T-cell (primary cell): ENCODE measurements at regions not wholly inside any gene's neighbourhood (a gene's known extent, or its start where the extent isn't known, plus 50 kb on each side); places are given as distances from the start of the nearest gene placed in this dataset.

Source experiments
- ATAC-seq, 4 experiments: fragments of 200-7000 bp in 3 of 4; fragments of 150-1000 bp in 1 of 4; cut with Tn5 transposase; replicated peaks in 1 of 4; 1 replicate in 3 of 4; 2 replicates in 1 of 4; pipeline ENCODE4 v1.10.0; 2021; ENCODE audit warnings: moderate library complexity in 3 of 4, mild to moderate bottlenecking in 2 of 4, moderate number of reproducible peaks in 1 of 4
- CTCF ChIA-PET, 2 donors: fragments of 300-600 bp; sonication (Branson Sonifier 250); formaldehyde crosslinking; loops; one replicate each; lab custom pipeline; 2022; ENCODE audit warnings: antibody characterized with exemption in 2 of 2; lab: Charles Lee
- POLR2A ChIA-PET, 2 donors: fragments of 300-600 bp; sonication (Branson Sonifier 250); formaldehyde crosslinking; loops; one replicate each; lab custom pipeline; 2022; ENCODE audit warnings: antibody characterized with exemption in 2 of 2; lab: Charles Lee
- DNase-seq, 35 experiments: peaks; one replicate each; pipeline versions ENCODE4 v3.0.0 to v3.0.0-alpha.2; 2013 to 2023
- H3K27ac ChIP-seq: one replicate; pipeline ENCODE4 v1.5.1; 2013; ENCODE audit warnings: low read length
- H3K27me3 ChIP-seq, 2 experiments: replicated peaks in 1 of 2; 1 replicate in 1 of 2; 2 replicates in 1 of 2; pipeline versions ENCODE4 v1.6.1 to v1.7.0; 2013; ENCODE audit warnings: low read length in 1 of 2, mixed read lengths in 1 of 2; ENCODE audit not compliant: control insufficient read depth in 2 of 2, insufficient read depth in 2 of 2; ENCODE audit errors: extremely low read depth in 1 of 2
- H3K36me3 ChIP-seq, 2 donors: 1 replicate in 1 of 2; 2 replicates in 1 of 2; pipeline versions ENCODE4 v1.6.1 to v1.7.0; 2013; ENCODE audit warnings: low read length in 1 of 2; ENCODE audit not compliant: control insufficient read depth in 2 of 2, insufficient read depth in 1 of 2; ENCODE audit errors: extremely low read depth in 1 of 2
- H3K4me1 ChIP-seq, 2 experiments: 1 replicate in 1 of 2; 2 replicates in 1 of 2; pipeline versions ENCODE4 v1.6.1 to v1.7.0; 2013; ENCODE audit warnings: low read length in 2 of 2, mixed read lengths in 1 of 2; ENCODE audit not compliant: insufficient read depth in 2 of 2, control insufficient read depth in 1 of 2; ENCODE audit errors: extremely low read depth in 1 of 2
- H3K4me3 ChIP-seq, 2 donors: 1 replicate in 1 of 2; 2 replicates in 1 of 2; pipeline versions ENCODE4 v1.5.1 to v1.7.0; 2013; ENCODE audit warnings: mild to moderate bottlenecking in 2 of 2, low read length in 1 of 2, moderate library complexity in 1 of 2; ENCODE audit not compliant: control insufficient read depth in 1 of 2; ENCODE audit errors: extremely low read depth in 1 of 2
- H3K9me3 ChIP-seq: 2 replicates; pipeline ENCODE4 v1.7.0; 2013
- H3K27ac Mint-ChIP-seq, 2 donors: one replicate each; pipeline ENCODE4 v1.8.0; 2020 to 2021; ENCODE audit warnings: mild to moderate bottlenecking in 2 of 2, mixed read lengths in 2 of 2
- H3K27me3 Mint-ChIP-seq, 2 donors: one replicate each; pipeline ENCODE4 v1.8.0; 2021 to 2022; ENCODE audit warnings: mixed read lengths in 2 of 2
- H3K36me3 Mint-ChIP-seq: one replicate; pipeline ENCODE4 v1.8.0; 2021; ENCODE audit warnings: mixed read lengths
- H3K4me1 Mint-ChIP-seq, 3 donors: one replicate each; pipeline ENCODE4 v1.8.0; 2020 to 2022; ENCODE audit warnings: mixed read lengths in 3 of 3, mild to moderate bottlenecking in 1 of 3
- H3K4me3 Mint-ChIP-seq, 3 donors: one replicate each; pipeline ENCODE4 v1.8.0; 2020 to 2022; ENCODE audit warnings: mild to moderate bottlenecking in 3 of 3, mixed read lengths in 3 of 3, moderate library complexity in 3 of 3
- H3K9me3 Mint-ChIP-seq, 3 donors: one replicate each; pipeline ENCODE4 v1.8.0; 2020 to 2022; ENCODE audit warnings: mixed read lengths in 3 of 3
- WGBS: methylation state at CpG from one replicate; pipeline ENCODE4 v1.1.5; 2013; ENCODE audit warnings: missing lambda C conversion rate; ENCODE audit not compliant: insufficient coverage; 5-methylcytosine and 5-hydroxymethylcytosine counted together

- Histone ChIP-seq H3K9me3 (no peaks in the 10 kb centered on the region), H3K36me3 (no peaks in the 10 kb centered on the region), H3K27me3 (no peaks in the 10 kb centered on the region), H3K4me1 (no peaks in the 10 kb centered on the region), H3K4me3 (no peak overlapping the region), H3K27ac (no peak overlapping the region)
- no peak overlapping the region for H3K27ac Mint-ChIP-seq
- peaks cover 0 to 11% (median 0%) of the 10 kb centered on the region in 3 donors for H3K9me3 Mint-ChIP-seq
- DNase-seq (no peak), ATAC-seq (no peak)
- no peaks in the 10 kb centered on the region for H3K27me3 Mint-ChIP-seq
- ChIA-PET CTCF (no interaction called here), POLR2A (no interaction called here)
- H3K36me3 Mint-ChIP-seq: no peaks in the 10 kb centered on the region
- H3K4me1 Mint-ChIP-seq: no peaks in the 10 kb centered on the region
- H3K4me3 Mint-ChIP-seq: no peak overlapping the region
These were observed 435.2 kb downstream of the ZFHX3 start for GRCh38 chr16:72612718-72613117.

- Histone ChIP-seq H3K27ac (no peak overlapping the region), H3K36me3 (no peaks in the 10 kb centered on the region), H3K9me3 (no peaks in the 10 kb centered on the region), H3K27me3 (no peaks in the 10 kb centered on the region), H3K4me1 (no peaks in the 10 kb centered on the region), H3K4me3 (no peak overlapping the region)
- H3K4me1 Mint-ChIP-seq: no peaks in the 10 kb centered on the region
- CTCF ChIA-PET: no interaction called here
- H3K27ac Mint-ChIP-seq: no peak overlapping the region
- no peak overlapping the region for H3K4me3 Mint-ChIP-seq
- no peaks in the 10 kb centered on the region for H3K36me3 Mint-ChIP-seq
- DNase-seq (no peak), ATAC-seq (no peak)
- H3K27me3 Mint-ChIP-seq: no peaks in the 10 kb centered on the region
- peaks cover 0 to 11% (median 0%) of the 10 kb centered on the region in 3 donors for H3K9me3 Mint-ChIP-seq
- no CpG with 5 or more reads among the region's 2 CpGs for WGBS
- POLR2A ChIA-PET: no interaction called here
These were observed 435.7 kb downstream of the ZFHX3 start for GRCh38 chr16:72612256-72612655.

- H3K4me1 Mint-ChIP-seq: no peaks in the 10 kb centered on the region
- ChIA-PET POLR2A (no interaction called here), CTCF (interaction anchor here in 1 of 2 donors (0.6 kb wide), 1 partner anchor 253 kb away, joined by 3 read pairs; no protein-coding TSS in a partner anchor)
- Histone ChIP-seq H3K27ac (no peak overlapping the region), H3K4me1 (no peaks in the 10 kb centered on the region), H3K4me3 (no peak overlapping the region), H3K36me3 (no peaks in the 10 kb centered on the region), H3K27me3 (no peaks in the 10 kb centered on the region), H3K9me3 (no peaks in the 10 kb centered on the region)
- ATAC-seq (no peak), DNase-seq (no peak)
- no peak overlapping the region for H3K27ac Mint-ChIP-seq
- no peak overlapping the region for H3K4me3 Mint-ChIP-seq
- peaks cover 0 to 3% (median 0%) of the 10 kb centered on the region in 3 donors for H3K9me3 Mint-ChIP-seq
- no peaks in the 10 kb centered on the region for H3K27me3 Mint-ChIP-seq
- 72% methylated on average over 2 of the region's 3 CpGs for WGBS
- no peaks in the 10 kb centered on the region for H3K36me3 Mint-ChIP-seq
These were observed 438.0 kb upstream of the PMFBP1 start for GRCh38 chr16:72609933-72610332.

GRCh38 chr16:72609066-72609465 lies 437.1 kb upstream of the PMFBP1 start:
- no peaks in the 10 kb centered on the region for H3K27me3 ChIP-seq
- POLR2A ChIA-PET: no interaction called here
- no CpG with 5 or more reads among the region's 1 CpG for WGBS
- Mint-ChIP-seq H3K36me3 (no peaks in the 10 kb centered on the region), H3K27ac (no peak overlapping the region), H3K4me3 (no peak overlapping the region), H3K4me1 (no peaks in the 10 kb centered on the region), H3K27me3 (no peaks in the 10 kb centered on the region), H3K9me3 (peaks cover 0 to 3% (median 0%) of the 10 kb centered on the region in 3 donors)
- no peaks in the 10 kb centered on the region for H3K36me3 ChIP-seq
- CTCF ChIA-PET: no interaction called here
- H3K27ac ChIP-seq: no peak overlapping the region
- no peak for ATAC-seq
- no peaks in the 10 kb centered on the region for H3K9me3 ChIP-seq
- no peaks in the 10 kb centered on the region for H3K4me1 ChIP-seq
- no peak overlapping the region for H3K4me3 ChIP-seq
- DNase-seq: no peak

- Histone ChIP-seq H3K27me3 (no peaks in the 10 kb centered on the region), H3K9me3 (no peaks in the 10 kb centered on the region), H3K36me3 (no peaks in the 10 kb centered on the region), H3K4me3 (no peak overlapping the region), H3K4me1 (no peaks in the 10 kb centered on the region), H3K27ac (no peak overlapping the region)
- Mint-ChIP-seq H3K27ac (no peak overlapping the region), H3K36me3 (peaks cover 2% of the 10 kb centered on the region), H3K4me1 (no peaks in the 10 kb centered on the region), H3K9me3 (peaks cover 0 to 10% (median 9%) of the 10 kb centered on the region in 3 donors), H3K27me3 (no peaks in the 10 kb centered on the region), H3K4me3 (no peak overlapping the region)
- CTCF ChIA-PET: interaction anchor here in 1 of 2 donors (0.7 kb wide), 1 partner anchor 106 kb away, joined by 5 read pairs; no protein-coding TSS in a partner anchor
- POLR2A ChIA-PET: interaction anchor here in 1 of 2 donors (0.6 kb wide), 1 partner anchor 75 kb away, joined by 3 read pairs; no protein-coding TSS in a partner anchor
- no CpG with 5 or more reads among the region's 3 CpGs for WGBS
- DNase-seq (no peak), ATAC-seq (no peak)
These were observed 432.4 kb upstream of the PMFBP1 start for GRCh38 chr16:72604375-72604774.

- Mint-ChIP-seq H3K9me3 (peaks cover 0 to 10% (median 9%) of the 10 kb centered on the region in 3 donors), H3K27me3 (no peaks in the 10 kb centered on the region), H3K36me3 (peaks cover 2% of the 10 kb centered on the region), H3K4me3 (no peak overlapping the region), H3K4me1 (no peaks in the 10 kb centered on the region), H3K27ac (no peak overlapping the region)
- POLR2A ChIA-PET: no interaction called here
- Histone ChIP-seq H3K4me3 (no peak overlapping the region), H3K27ac (no peak overlapping the region), H3K9me3 (no peaks in the 10 kb centered on the region), H3K36me3 (no peaks in the 10 kb centered on the region), H3K27me3 (no peaks in the 10 kb centered on the region), H3K4me1 (no peaks in the 10 kb centered on the region)
- whole genome bisulfite sequencing: no CpG with 5 or more reads among the region's 2 CpGs
- DNase-seq (no peak), ATAC-seq (no peak)
- CTCF ChIA-PET: interaction anchor here in 1 of 2 donors (0.6 kb wide), 1 partner anchor 815 kb away, joined by 6 read pairs; no protein-coding TSS in a partner anchor
These were observed 430.5 kb upstream of the PMFBP1 start for GRCh38 chr16:72602499-72602898.

GRCh38 chr16:72598696-72599095 lies 426.7 kb upstream of the PMFBP1 start:
- ChIA-PET CTCF (no interaction called here), POLR2A (no interaction called here)
- Histone ChIP-seq H3K4me3 (no peak overlapping the region), H3K4me1 (no peaks in the 10 kb centered on the region), H3K27me3 (no peaks in the 10 kb centered on the region), H3K36me3 (no peaks in the 10 kb centered on the region), H3K27ac (no peak overlapping the region), H3K9me3 (no peaks in the 10 kb centered on the region)
- Mint-ChIP-seq H3K9me3 (peaks cover 0 to 10% (median 9%) of the 10 kb centered on the region in 3 donors), H3K4me1 (no peaks in the 10 kb centered on the region), H3K27ac (no peak overlapping the region), H3K36me3 (peaks cover 2% of the 10 kb centered on the region), H3K4me3 (no peak overlapping the region), H3K27me3 (no peaks in the 10 kb centered on the region)
- DNase-seq (no peak), ATAC-seq (no peak)
